B cell (primary cell): ENCODE measurements at regions not wholly inside any gene's neighbourhood (a gene's known extent, or its start where the extent isn't known, plus 50 kb on each side); places are given as distances from the start of the nearest gene placed in this dataset.

Source experiments
- ATAC-seq: fragments of 200-7000 bp; cut with Tn5 transposase; one replicate; pipeline ENCODE4 v1.10.0; 2021; ENCODE audit warnings: low read depth, mild to moderate bottlenecking, moderate number of reproducible peaks, moderate library complexity
- CTCF ChIA-PET: fragments of 350-600 bp; sonication (Branson Sonifier 250); formaldehyde crosslinking; loops from one replicate; lab custom pipeline; 2021; ENCODE audit warnings: antibody characterized with exemption, inconsistent platforms; lab: Charles Lee
- POLR2A ChIA-PET: fragments of 350-600 bp; sonication (Branson Sonifier 250); formaldehyde crosslinking; loops from one replicate; lab custom pipeline; 2021; ENCODE audit warnings: antibody characterized with exemption; lab: Charles Lee
- DNase-seq: peaks from one replicate; pipeline ENCODE4 v3.0.0; 2013
- H2AFZ ChIP-seq: 2 replicates; pipeline ENCODE4 v1.6.1; 2012; ENCODE audit warnings: mild to moderate bottlenecking, low read depth, low read length; ENCODE audit not compliant: insufficient read depth, poor library complexity, severe bottlenecking
- H3K27ac ChIP-seq, 2 donors: 1 replicate in 1 of 2; 2 replicates in 1 of 2; pipeline ENCODE4 v1.5.1; 2012 to 2013; ENCODE audit warnings: low read length in 2 of 2, mild to moderate bottlenecking in 2 of 2, moderate library complexity in 1 of 2
- H3K27me3 ChIP-seq, 4 experiments: fragments of 200-600 bp in 1 of 4; sonication (generic) in 1 of 4; replicated peaks in 1 of 4; 1 replicate in 2 of 4; 2 replicates in 2 of 4; pipeline versions ENCODE4 v1.6.1 to v1.7.0; 2013 to 2016; ENCODE audit warnings: low read length in 3 of 4, mild to moderate bottlenecking in 2 of 4, mixed read lengths in 1 of 4, moderate library complexity in 1 of 4; ENCODE audit not compliant: insufficient read depth in 4 of 4, control insufficient read depth in 3 of 4; ENCODE audit errors: control extremely low read depth in 1 of 4
- H3K36me3 ChIP-seq, 2 experiments: replicated peaks in 1 of 2; 1 replicate in 1 of 2; 2 replicates in 1 of 2; pipeline versions ENCODE4 v1.6.1 to v1.7.1; 2013; ENCODE audit warnings: low read length in 1 of 2; ENCODE audit not compliant: insufficient read depth in 2 of 2, control insufficient read depth in 1 of 2; ENCODE audit errors: control extremely low read depth in 1 of 2, extremely low read depth in 1 of 2
- H3K4me1 ChIP-seq, 2 donors: fragments of 200-600 bp in 1 of 2; sonication (generic) in 1 of 2; 1 replicate in 1 of 2; 2 replicates in 1 of 2; pipeline versions ENCODE4 v1.5.1 to v1.6.1; 2013 to 2017; ENCODE audit warnings: low read length in 2 of 2; ENCODE audit not compliant: control insufficient read depth in 2 of 2, insufficient read depth in 2 of 2
- H3K4me2 ChIP-seq: replicated peaks from 2 replicates; pipeline ENCODE3; 2012; ENCODE audit warnings: mild to moderate bottlenecking, low read depth, low read length; ENCODE audit not compliant: poor library complexity, severe bottlenecking
- H3K4me3 ChIP-seq, 5 experiments: fragments of 200-600 bp in 1 of 5; sonication (generic) in 1 of 5; 1 replicate in 3 of 5; 2 replicates in 2 of 5; pipeline versions ENCODE4 v1.5.1 to v1.7.0; 2011 to 2016; ENCODE audit warnings: low read length in 4 of 5, mild to moderate bottlenecking in 4 of 5, low read depth in 2 of 5, control low read depth in 1 of 5, moderate library complexity in 1 of 5; ENCODE audit not compliant: insufficient read depth in 1 of 5; ENCODE audit errors: control extremely low read depth in 1 of 5, extremely low read depth in 1 of 5
- H3K79me2 ChIP-seq: fragments of 200-600 bp; sonication (generic); one replicate; pipeline ENCODE4 v1.6.0; 2016; ENCODE audit warnings: low read length; ENCODE audit not compliant: control insufficient read depth, insufficient read depth
- H3K9ac ChIP-seq: fragments of 200-600 bp; sonication (generic); 2 replicates; pipeline ENCODE4 v1.6.1; 2017; ENCODE audit warnings: mild to moderate bottlenecking, low read length, moderate library complexity
- H3K9me3 ChIP-seq, 3 donors: one replicate each; pipeline versions ENCODE4 v1.6.1 to v1.7.1; 2013; ENCODE audit warnings: low read length in 2 of 3; ENCODE audit not compliant: control insufficient read depth in 2 of 3, insufficient read depth in 1 of 3; ENCODE audit errors: control extremely low read depth in 1 of 3
- H4K20me1 ChIP-seq: 2 replicates; pipeline ENCODE4 v1.6.0; 2012; ENCODE audit warnings: mild to moderate bottlenecking, low read length; ENCODE audit not compliant: insufficient read depth, control insufficient read depth, poor library complexity, severe bottlenecking
- H3K27ac Mint-ChIP-seq: one replicate; pipeline ENCODE4 v1.8.0; 2021; ENCODE audit warnings: mixed read lengths
- H3K27me3 Mint-ChIP-seq: one replicate; pipeline ENCODE4 v1.8.0; 2021; ENCODE audit warnings: mixed read lengths
- H3K4me1 Mint-ChIP-seq: one replicate; pipeline ENCODE4 v1.8.0; 2021; ENCODE audit warnings: mixed read lengths
- H3K4me3 Mint-ChIP-seq: one replicate; pipeline ENCODE4 v1.8.0; 2021; ENCODE audit warnings: mixed read lengths
- H3K9me3 Mint-ChIP-seq: one replicate; pipeline ENCODE4 v1.8.0; 2022; ENCODE audit warnings: mixed read lengths; ENCODE audit not compliant: insufficient read depth
- CTCF ChIP-seq: fragments of 200-600 bp; IDR thresholded peaks from one replicate; pipeline ENCODE4 v1.8.0; 2022; ENCODE audit warnings: antibody characterized with exemption, mild to moderate bottlenecking
- EZH2 ChIP-seq: IDR thresholded peaks from 2 replicates; pipeline ENCODE4 v1.6.1; 2012; ENCODE audit warnings: borderline replicate concordance, low read depth, mild to moderate bottlenecking, moderate library complexity, low read length; ENCODE audit not compliant: insufficient read depth, poor library complexity, severe bottlenecking
- WGBS: methylation state at CpG from one replicate; pipeline ENCODE4 v1.1.5; 2013; ENCODE audit warnings: missing lambda C conversion rate; ENCODE audit not compliant: insufficient coverage; 5-methylcytosine and 5-hydroxymethylcytosine counted together
- intact Hi-C: fragments of 100-400 bp; cut with micrococcal nuclease; formaldehyde crosslinking; loops from one replicate; pipeline ENCODE4 v1.10.0; 2022

GRCh38 chr13:76016799-76017400 lies 380.8 kb downstream of the LMO7 start:
- Mint-ChIP-seq H3K27ac (no peak overlapping the region), H3K4me1 (no peaks in the 10 kb centered on the region), H3K9me3 (no peaks in the 10 kb centered on the region), H3K4me3 (no peak overlapping the region), H3K27me3 (no peaks in the 10 kb centered on the region)
- H3K27ac ChIP-seq = no peak overlapping the region
- H3K9me3 ChIP-seq = peaks cover 0 to 4% (median 0%) of the 10 kb centered on the region in 3 donors
- H3K27me3 ChIP-seq = no peaks in the 10 kb centered on the region
- no peaks in the 10 kb centered on the region for H3K79me2 ChIP-seq
- no peak overlapping the region for H2AFZ ChIP-seq
- POLR2A ChIA-PET = no interaction called here
- no peaks in the 10 kb centered on the region for H4K20me1 ChIP-seq
- WGBS = 79% methylated on average over 3 of the region's 3 CpGs
- H3K36me3 ChIP-seq = no peaks in the 10 kb centered on the region
- H3K4me3 ChIP-seq = no peak overlapping the region
- H3K4me1 ChIP-seq = no peaks in the 10 kb centered on the region
- DNase-seq (peak; percentile 5), ATAC-seq (no peak)
- H3K4me2 ChIP-seq = no peak overlapping the region
- H3K9ac ChIP-seq = no peak overlapping the region
- TF ChIP-seq CTCF = no peak
- TF ChIP-seq EZH2 = no peak
- intact Hi-C loops = no loop called here
- CTCF ChIA-PET = no interaction called here

- DNase-seq (no peak), ATAC-seq (no peak)
- no peaks in the 10 kb centered on the region for H3K27me3 ChIP-seq
- no peak overlapping the region for H2AFZ ChIP-seq
- Mint-ChIP-seq H3K4me1 (no peaks in the 10 kb centered on the region), H3K27ac (no peak overlapping the region), H3K9me3 (no peaks in the 10 kb centered on the region), H3K27me3 (no peaks in the 10 kb centered on the region), H3K4me3 (no peak overlapping the region)
- no peaks in the 10 kb centered on the region for H3K36me3 ChIP-seq
- no peaks in the 10 kb centered on the region for H4K20me1 ChIP-seq
- no peak overlapping the region for H3K27ac ChIP-seq
- H3K4me2 ChIP-seq = no peak overlapping the region
- H3K4me3 ChIP-seq = no peak overlapping the region
- CTCF ChIA-PET = no interaction called here
- no peaks in the 10 kb centered on the region for H3K79me2 ChIP-seq
- WGBS = 40% methylated on average over 1 of the region's 5 CpGs
- H3K4me1 ChIP-seq = no peaks in the 10 kb centered on the region
- TF ChIP-seq CTCF = no peak
- H3K9ac ChIP-seq = no peak overlapping the region
- intact Hi-C loops = no loop called here
- POLR2A ChIA-PET = no interaction called here
- peaks cover 0 to under 1% (median 0%) of the 10 kb centered on the region in 3 donors for H3K9me3 ChIP-seq
Measured at GRCh38 chr13:76014406-76015318, 378.5 kb downstream of the LMO7 start.
